K562 (cell line): ENCODE measurements at regions not wholly inside any gene's neighbourhood (a gene's known extent, or its start where the extent isn't known, plus 50 kb on each side); places are given as distances from the start of the nearest gene placed in this dataset.

ENCODE experiments used
- ATAC-seq: fragments of 200-7000 bp; cut with Tn5 transposase; 3 replicates; pipeline ENCODE4 v1.9.1; 2020; ENCODE audit warnings: moderate library complexity
- BruUV-seq: library from RNA; stranded (reverse); fragments of 400-500 nt; replicated peaks from 2 replicates; lab custom pipeline; 2021; lab: Mats Ljungman, UMichigan
- CTCF ChIA-PET: fragments of 300-600 bp; formaldehyde crosslinking; extraction: SDS; loops from one replicate; lab custom pipeline; 2021; ENCODE audit warnings: low intra/inter-chr PET ratio; lab: Yijun Ruan, JAX
- POLR2A ChIA-PET: fragments of 300-600, 350-650 bp; sonication (Branson Sonifier 250); formaldehyde crosslinking; extraction: SDS; loops from one replicate; lab custom pipeline; 2021; ENCODE audit warnings: antibody characterized with exemption, inconsistent platforms; lab: Yijun Ruan, JAX
- DNase-seq, 4 experiments: peaks; one replicate each; pipeline versions ENCODE4 v3.0.0 to v3.0.0-alpha.2; 2011 to 2018; ENCODE audit warnings: low spot score in 3 of 4, mixed read lengths in 3 of 4; ENCODE audit errors: extremely low read depth in 1 of 4
- FAIRE-seq: peaks from 2 replicates; lab custom pipeline; 2011; peaks lifted over from hg19 to GRCh38; lab: Jason Lieb, UNC
- H2AFZ ChIP-seq: 2 replicates; pipeline ENCODE4 v1.6.0; 2011; ENCODE audit warnings: low read depth, low read length, control low read depth, inconsistent platforms
- H3K27ac ChIP-seq: fragments of 200-600 bp; 3 replicates; pipeline ENCODE4 v1.8.0; 2011; ENCODE audit warnings: low read depth, mild to moderate bottlenecking, control low read depth, inconsistent platforms, low read length, moderate library complexity, mixed read lengths; ENCODE audit errors: extremely low read depth
- H3K27me3 ChIP-seq, 2 experiments: fragments of 300-600 bp in 1 of 2; 2 replicates in 1 of 2; 3 replicates in 1 of 2; pipeline versions ENCODE4 v1.6.0 to v1.8.0; 2011; ENCODE audit warnings: inconsistent platforms in 2 of 2, low read length in 2 of 2, mild to moderate bottlenecking in 1 of 2, mixed read lengths in 1 of 2, moderate library complexity in 1 of 2; ENCODE audit not compliant: control insufficient read depth in 2 of 2, insufficient read depth in 2 of 2
- H3K36me3 ChIP-seq: fragments of 300-600 bp; 3 replicates; pipeline ENCODE4 v1.8.0; 2011; ENCODE audit warnings: mild to moderate bottlenecking, low read length, inconsistent platforms; ENCODE audit not compliant: control insufficient read depth, insufficient read depth
- H3K4me1 ChIP-seq, 2 experiments: fragments of 200-600 bp in 1 of 2; replicated peaks in 1 of 2; 2 replicates in 1 of 2; 3 replicates in 1 of 2; pipeline versions ENCODE4 v1.5.1 to v1.8.0; 2011; ENCODE audit warnings: inconsistent platforms in 2 of 2, low read length in 2 of 2, mild to moderate bottlenecking in 1 of 2, mixed read lengths in 1 of 2, moderate library complexity in 1 of 2; ENCODE audit not compliant: control insufficient read depth in 2 of 2, insufficient read depth in 2 of 2
- H3K4me2 ChIP-seq: 2 replicates; pipeline ENCODE4 v1.6.1; 2011; ENCODE audit warnings: low read length, control low read depth, inconsistent platforms, mixed read lengths; ENCODE audit not compliant: insufficient read depth
- H3K4me3 ChIP-seq: fragments of 200-600 bp; sonication (generic), shearing (Covaris generic); 2 replicates; pipeline ENCODE4 v1.5.1; 2016; ENCODE audit warnings: control low read depth, inconsistent platforms
- H3K79me2 ChIP-seq: fragments of 200-600 bp; 3 replicates; pipeline ENCODE4 v1.8.0; 2011; ENCODE audit warnings: low read length, inconsistent platforms; ENCODE audit not compliant: control insufficient read depth, insufficient read depth
- H3K9ac ChIP-seq, 2 experiments: 2 replicates each; pipeline versions ENCODE4 v1.6.0 to v1.6.1; 2011; ENCODE audit warnings: low read depth in 2 of 2, low read length in 2 of 2, control low read depth in 1 of 2, inconsistent platforms in 1 of 2, mild to moderate bottlenecking in 1 of 2, mixed read lengths in 1 of 2; ENCODE audit not compliant: insufficient read depth in 1 of 2
- H3K9me1 ChIP-seq: one replicate; pipeline ENCODE4 v1.6.0; 2011; ENCODE audit warnings: inconsistent platforms, mild to moderate bottlenecking, low read length, moderate library complexity; ENCODE audit not compliant: control insufficient read depth, insufficient read depth
- H3K9me3 ChIP-seq: replicated peaks from 2 replicates; pipeline ENCODE4 v1.5.1; 2011; ENCODE audit warnings: low read depth, low read length, inconsistent platforms; ENCODE audit not compliant: control insufficient read depth, insufficient read depth
- H4K20me1 ChIP-seq: replicated peaks from 2 replicates; pipeline ENCODE4 v1.6.1; 2011; ENCODE audit warnings: low read length, inconsistent platforms, mixed read lengths; ENCODE audit not compliant: control insufficient read depth, insufficient read depth
- BRD4 ChIP-seq: fragments of 200-600 bp; sonication (generic); IDR thresholded peaks from 2 replicates; pipeline ENCODE4 v1.6.1; 2017; ENCODE audit warnings: inconsistent platforms
- CBFA2T3 ChIP-seq: fragments of 450-650 bp; IDR thresholded peaks from 2 replicates; pipeline ENCODE4 v1.6.1; 2017
- EWSR1 ChIP-seq: fragments of 450-650 bp; IDR thresholded peaks from 2 replicates; pipeline ENCODE4 v1.6.1; 2018; ENCODE audit warnings: borderline replicate concordance, mild to moderate bottlenecking, low read depth, moderate library complexity; ENCODE audit not compliant: partially characterized antibody
- FIP1L1 ChIP-seq: fragments of 200-400 bp; formaldehyde crosslinking; IDR thresholded peaks from 2 replicates; pipeline ENCODE4 v1.6.1; 2018; ENCODE audit warnings: mild to moderate bottlenecking, low read depth, low read length; ENCODE audit not compliant: poor library complexity, severe bottlenecking
- FOS ChIP-seq: IDR thresholded peaks from 3 replicates; pipeline ENCODE4 v1.6.1; 2011; ENCODE audit not compliant: insufficient read length; ENCODE audit errors: extremely low read depth
- FOXP1 ChIP-seq: sonication (generic); formaldehyde crosslinking; IDR thresholded peaks from 2 replicates; pipeline ENCODE4 v1.8.0; 2022; ENCODE audit warnings: mild to moderate bottlenecking, missing genetic modification reagents
- GATAD2A ChIP-seq: fragments of 450-650 bp; IDR thresholded peaks from 2 replicates; pipeline ENCODE4 v1.6.1; 2017
- HCFC1 ChIP-seq: IDR thresholded peaks from 2 replicates; pipeline ENCODE4 v1.6.1; 2012; ENCODE audit warnings: low read depth, low read length, improper control_type of control experiment
- LCOR ChIP-seq: sonication (generic); formaldehyde crosslinking; IDR thresholded peaks from 2 replicates; pipeline ENCODE4 v1.8.0; 2022; ENCODE audit warnings: mild to moderate bottlenecking, missing genetic modification reagents
- LEF1 ChIP-seq: fragments of 450-650 bp; IDR thresholded peaks from 2 replicates; pipeline ENCODE4 v1.6.1; 2016; ENCODE audit warnings: mild to moderate bottlenecking
- MEIS2 ChIP-seq: fragments of 450-650 bp; IDR thresholded peaks from 2 replicates; pipeline ENCODE4 v1.6.1; 2014; ENCODE audit warnings: mild to moderate bottlenecking; ENCODE audit not compliant: partially characterized antibody
- PCBP1 ChIP-seq: fragments of 200-400 bp; formaldehyde crosslinking; IDR thresholded peaks from 2 replicates; pipeline ENCODE4 v1.6.1; 2018; ENCODE audit warnings: mild to moderate bottlenecking, low read depth, low read length; ENCODE audit not compliant: poor library complexity, severe bottlenecking
- PHF20 ChIP-seq: fragments of 450-650 bp; IDR thresholded peaks from 2 replicates; pipeline ENCODE4 v1.6.1; 2018; ENCODE audit not compliant: partially characterized antibody
- PPARD ChIP-seq: fragments of 250-450 bp; sonication (Bioruptor Pico); IDR thresholded peaks from 2 replicates; pipeline ENCODE4 v1.8.0; 2022; ENCODE audit warnings: inconsistent platforms, mild to moderate bottlenecking, moderate library complexity
- SAP30 ChIP-seq: fragments of 200-600 bp; sonication (generic); IDR thresholded peaks from 2 replicates; pipeline ENCODE4 v1.6.1; 2012; ENCODE audit warnings: borderline replicate concordance, low read depth, mild to moderate bottlenecking, moderate library complexity, low read length, control low read depth, inconsistent platforms; ENCODE audit not compliant: insufficient read depth, poor library complexity, severe bottlenecking
- TCF7L2 ChIP-seq: fragments of 150-350 bp; IDR thresholded peaks from 2 replicates; pipeline ENCODE4 v1.6.1; 2016; ENCODE audit warnings: low read depth, mild to moderate bottlenecking, low read length, moderate library complexity
- TRIM28 ChIP-seq: fragments of 450-650 bp; IDR thresholded peaks from 2 replicates; pipeline ENCODE4 v1.6.1; 2017
- ZNF282 ChIP-seq: sonication (generic); formaldehyde crosslinking; IDR thresholded peaks from 2 replicates; pipeline ENCODE4 v1.8.1; 2023; ENCODE audit warnings: missing genetic modification reagents
- ZNF740 ChIP-seq, 3 experiments: fragments of 200-800 bp in 1 of 3; sonication (Bioruptor generic) in 1 of 3; sonication (generic) in 1 of 3; formaldehyde crosslinking in 1 of 3; IDR thresholded peaks; 2 replicates each; pipeline versions ENCODE4 v1.6.1 to v1.8.0; 2016 to 2022; ENCODE audit warnings: mild to moderate bottlenecking in 2 of 3, missing compliant biosample characterization in 2 of 3, missing genetic modification characterization in 2 of 3, missing genetic modification reagents in 1 of 3
- WGBS: fragments of 100-300 bp; shearing (Covaris generic); methylation state at CpG from one replicate; pipeline ENCODE4 v1.1.6; 2016; ENCODE audit warnings: low coverage, mixed read lengths; ENCODE audit not compliant: insufficient coverage; ENCODE audit errors: missing lambda C conversion rate; 5-methylcytosine and 5-hydroxymethylcytosine counted together
- in situ Hi-C: fragments of 300-500 bp; cut with MboI; formaldehyde crosslinking; loops from 4 replicates; pipeline ENCODE4 v1.15.0; 2018; ENCODE audit warnings: inconsistent platforms, mixed read lengths
- intact Hi-C: fragments of 100-400 bp; cut with micrococcal nuclease; formaldehyde crosslinking; loops from 2 replicates; pipeline ENCODE4 v1.14.2; 2022
- TF ChIP-seq, protein P1 (sequence below): fragments of 450-650 bp; formaldehyde crosslinking; IDR thresholded peaks from 2 replicates; pipeline ENCODE4 v1.4.0; 2022; ENCODE audit warnings: missing genetic modification characterization

DNA sequence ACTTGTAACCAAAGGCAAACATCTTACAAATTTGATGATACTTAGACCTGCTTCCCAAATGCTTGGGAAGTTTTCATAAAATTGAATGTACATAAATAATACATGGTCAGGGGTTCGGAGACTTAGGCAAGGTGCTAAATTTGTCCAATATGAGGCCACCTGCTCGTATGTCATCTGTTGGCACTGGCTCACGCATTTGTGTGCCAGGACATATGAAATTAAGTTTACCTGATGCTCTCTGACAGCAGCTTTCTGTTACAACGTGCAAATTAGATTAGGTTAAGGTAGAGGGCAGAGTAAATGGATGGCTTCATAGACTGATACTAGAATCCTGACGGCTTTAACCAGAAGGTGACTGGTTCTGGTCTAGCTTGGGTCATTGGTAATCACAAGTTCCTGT, 970.3 kb upstream of the RBFOX1 start:
- 0% methylated on average over 5 of the region's 5 CpGs for WGBS
- no peak overlapping the region for H3K4me3 ChIP-seq
- H3K27ac ChIP-seq = no peak overlapping the region
- no peak overlapping the region for H2AFZ ChIP-seq
- TF ChIP-seq SAP30 (no peak), GATAD2A (no peak), FOS (no peak), ZNF740 (CRISPR knock-in tag; IDR thresholded peaks at IDR 0.05) (no peak), ZNF740 (tag; IDR thresholded peaks at IDR 0.05) (no peak), HCFC1 (no peak), MEIS2 (no peak), LEF1 (no peak), PPARD (CRISPR knock-in tag) (no peak), PCBP1 (no peak), PHF20 (no peak), ZNF282 (CRISPR knock-in tag) (no peak), CBFA2T3 (no peak), FIP1L1 (no peak), EWSR1 (no peak), TCF7L2 (no peak), BRD4 (no peak), FOXP1 (CRISPR knock-in tag) (no peak), TRIM28 (no peak), LCOR (CRISPR knock-in tag) (no peak)
- TF ChIP-seq, protein P1, sequence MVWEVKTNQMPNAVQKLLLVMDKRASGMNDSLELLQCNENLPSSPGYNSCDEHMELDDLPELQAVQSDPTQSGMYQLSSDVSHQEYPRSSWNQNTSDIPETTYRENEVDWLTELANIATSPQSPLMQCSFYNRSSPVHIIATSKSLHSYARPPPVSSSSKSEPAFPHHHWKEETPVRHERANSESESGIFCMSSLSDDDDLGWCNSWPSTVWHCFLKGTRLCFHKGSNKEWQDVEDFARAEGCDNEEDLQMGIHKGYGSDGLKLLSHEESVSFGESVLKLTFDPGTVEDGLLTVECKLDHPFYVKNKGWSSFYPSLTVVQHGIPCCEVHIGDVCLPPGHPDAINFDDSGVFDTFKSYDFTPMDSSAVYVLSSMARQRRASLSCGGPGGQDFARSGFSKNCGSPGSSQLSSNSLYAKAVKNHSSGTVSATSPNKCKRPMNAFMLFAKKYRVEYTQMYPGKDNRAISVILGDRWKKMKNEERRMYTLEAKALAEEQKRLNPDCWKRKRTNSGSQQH (CRISPR knock-in tag) = no peak
- H3K9me1 ChIP-seq = no peaks in the 10 kb centered on the region
- H3K9ac ChIP-seq = no peak overlapping the region
- H3K79me2 ChIP-seq = no peaks in the 10 kb centered on the region
- intact Hi-C loops = no loop called here
- H3K27me3 ChIP-seq = no peaks in the 10 kb centered on the region; a peak in 1 of 5 replicates
- no peaks in the 10 kb centered on the region for H3K9me3 ChIP-seq
- H4K20me1 ChIP-seq = no peaks in the 10 kb centered on the region
- ATAC-seq (no peak), FAIRE-seq (no peak), DNase-seq (no peak)
- no peaks in the 10 kb centered on the region for H3K36me3 ChIP-seq
- H3K4me1 ChIP-seq = no peaks in the 10 kb centered on the region
- no peak overlapping the region for H3K4me2 ChIP-seq
- BruUV-seq = no TSS peak
- in situ Hi-C loops = no loop called here
- CTCF ChIA-PET = no interaction called here
- POLR2A ChIA-PET = no interaction called here
